ENCODE measurements at regions not wholly inside any gene's neighbourhood (a gene's known extent, or its start where the extent isn't known, plus 50 kb on each side); places are given as distances from the start of the nearest gene placed in this dataset.

GRCh38 chr15:93209690-93210445, 120.9 kb upstream of the RGMA start (continued):
- TF ChIP-seq RNF219 (CRISPR knock-in tag; IDR thresholded peaks at IDR 0.05), result no peak

- no peak overlapping the region for H3K4me2 ChIP-seq (ENCODE audit: insufficient read depth, low read length)
- no TSS peak for BruUV-seq (replicated peaks)
- H4K20me1 ChIP-seq (replicated peaks; ENCODE audit: control insufficient read depth, insufficient read depth, low read length), result no peaks in the 10 kb centered on the region; the same call in 1 of the 2 replicates
- no peak for FAIRE-seq
- no peaks in the 10 kb centered on the region for H3K4me1 ChIP-seq (replicated peaks in 1 of 2; ENCODE audit: control insufficient read depth in 2 of 2, insufficient read depth in 2 of 2, low read length in 2 of 2)
- H2AFZ ChIP-seq (ENCODE audit: low read depth, low read length), result no peak overlapping the region
- no peaks in the 10 kb centered on the region for H3K36me3 ChIP-seq (ENCODE audit: control insufficient read depth, insufficient read depth, low read length)
- H3K27me3 ChIP-seq (ENCODE audit: control insufficient read depth in 2 of 2, insufficient read depth in 2 of 2, low read length in 2 of 2), result peaks cover 0 to 6% of the 10 kb centered on the region in 2 experiments; a peak in 3 of 5 replicates
- POLR2A ChIA-PET, result no interaction called here
- no peaks in the 10 kb centered on the region for H3K9me3 ChIP-seq (replicated peaks; ENCODE audit: control insufficient read depth, insufficient read depth, low read depth, low read length)
- H3K9ac ChIP-seq (ENCODE audit: insufficient read depth in 1 of 2, low read depth in 2 of 2, low read length in 2 of 2), result no peak overlapping the region
- CTCF ChIA-PET (ENCODE audit: low intra/inter-chr PET ratio), result no interaction called here
- intact Hi-C loops (cut with micrococcal nuclease), result no loop called here
- in situ Hi-C loops (cut with MboI), result no loop called here
- no peak for TF ChIP-seq TEAD2 (tag; IDR thresholded peaks at IDR 0.05)
- TF ChIP-seq RCOR1 (IDR thresholded peaks at IDR 0.05; ENCODE audit: borderline replicate concordance in 1 of 2, low read depth in 2 of 2, low read length in 2 of 2), result no peak
- TF ChIP-seq CHD4 (IDR thresholded peaks at IDR 0.05; ENCODE audit: insufficient read depth, insufficient replicate concordance, low read depth, low read length, poor library complexity, severe bottlenecking), result no peak
- TF ChIP-seq PTTG1 (tag; IDR thresholded peaks at IDR 0.05; ENCODE audit: low read depth), result no peak
- no peak for TF ChIP-seq WHSC1 (IDR thresholded peaks at IDR 0.05; ENCODE audit: low read length)
- TF ChIP-seq NONO (IDR thresholded peaks at IDR 0.05; ENCODE audit: low read depth in 2 of 2, low read length in 1 of 2), result no peak
- TF ChIP-seq NR4A1 (CRISPR knock-in tag; IDR thresholded peaks at IDR 0.05), result no peak
- TF ChIP-seq NR4A1 (tag; IDR thresholded peaks at IDR 0.05), result no peak
- TF ChIP-seq RFX5 (IDR thresholded peaks at IDR 0.05; ENCODE audit: low read depth, low read length), result no peak
- TF ChIP-seq NFRKB (IDR thresholded peaks at IDR 0.05; ENCODE audit: low read depth), result no peak
- no peaks in the 10 kb centered on the region for H3K9me1 ChIP-seq (ENCODE audit: control insufficient read depth, insufficient read depth, low read length)
- H3K4me3 ChIP-seq, result no peak overlapping the region
- no peak overlapping the region for H3K27ac ChIP-seq (ENCODE audit: extremely low read depth, low read depth, low read length)
- no peaks in the 10 kb centered on the region for H3K79me2 ChIP-seq (ENCODE audit: control insufficient read depth, insufficient read depth, low read length)
- DNase-seq (ENCODE audit: extremely low read depth in 1 of 4, low spot score in 3 of 4), result no peak
- ATAC-seq, result no peak
- 0% methylated on average over 1 of the region's 1 CpG for WGBS (ENCODE audit: insufficient coverage, low coverage, missing lambda C conversion rate)
Observed at GRCh38 chr15:93206893-93207292, 117.9 kb upstream of the RGMA start.

Measured in K562 (cell line).